ENCODE measurements at regions not wholly inside any gene's neighbourhood (a gene's known extent, or its start where the extent isn't known, plus 50 kb on each side); places are given as distances from the start of the nearest gene placed in this dataset.

- Histone ChIP-seq H3K36me3 (ENCODE audit: insufficient read depth, low read length) (no peaks in the 10 kb centered on the region), H3K4me3 (ENCODE audit: low read depth in 1 of 2, low read length in 2 of 2) (no peak overlapping the region), H3K4me1 (ENCODE audit: insufficient read depth, low read length) (no peaks in the 10 kb centered on the region), H3K9me3 (ENCODE audit: low read length) (no peaks in the 10 kb centered on the region), H3K27me3 (ENCODE audit: control insufficient read depth in 1 of 2, insufficient read depth in 2 of 2, low read length in 2 of 2) (no peaks in the 10 kb centered on the region), H3K9ac (ENCODE audit: low read length) (no peak overlapping the region), H3K27ac (ENCODE audit: low read depth, low read length) (no peak overlapping the region)
Observed at GRCh38 chr12:40618636-40619035, 73.6 kb upstream of the CNTN1 start.

GRCh38 chr12:40620564-40621019, 71.6 kb upstream of the CNTN1 start:
- Histone ChIP-seq H3K4me3 (ENCODE audit: low read depth in 1 of 2, low read length in 2 of 2) (no peak overlapping the region), H3K9ac (ENCODE audit: low read length) (no peak overlapping the region), H3K9me3 (ENCODE audit: low read length) (no peaks in the 10 kb centered on the region), H3K4me1 (ENCODE audit: insufficient read depth, low read length) (no peaks in the 10 kb centered on the region), H3K27me3 (ENCODE audit: control insufficient read depth in 1 of 2, insufficient read depth in 2 of 2, low read length in 2 of 2) (no peaks in the 10 kb centered on the region), H3K27ac (ENCODE audit: low read depth, low read length) (no peak overlapping the region), H3K36me3 (ENCODE audit: insufficient read depth, low read length) (no peaks in the 10 kb centered on the region)

GRCh38 chr12:40622246-40622838, 69.9 kb upstream of the CNTN1 start:
- Histone ChIP-seq H3K27ac (ENCODE audit: low read depth, low read length) (no peak overlapping the region), H3K9ac (ENCODE audit: low read length) (no peak overlapping the region), H3K4me1 (ENCODE audit: insufficient read depth, low read length) (no peaks in the 10 kb centered on the region)

GRCh38 chr12:40632171-40632570, 60.1 kb upstream of the CNTN1 start:
- no peaks in the 10 kb centered on the region for H3K9me3 ChIP-seq (ENCODE audit: low read length)
- H3K27ac ChIP-seq (ENCODE audit: low read depth, low read length): no peak overlapping the region
- H3K9ac ChIP-seq (ENCODE audit: low read length): no peak overlapping the region
- no peaks in the 10 kb centered on the region for H3K27me3 ChIP-seq (ENCODE audit: control insufficient read depth in 1 of 2, insufficient read depth in 2 of 2, low read length in 2 of 2)
- no peak overlapping the region for H3K4me3 ChIP-seq (ENCODE audit: low read depth in 1 of 2, low read length in 2 of 2)
- no peaks in the 10 kb centered on the region for H3K4me1 ChIP-seq (ENCODE audit: insufficient read depth, low read length)
- H3K36me3 ChIP-seq (ENCODE audit: insufficient read depth, low read length): no peaks in the 10 kb centered on the region

More at GRCh38 chr12:40622246-40622838, 69.9 kb upstream of the CNTN1 start:
- Histone ChIP-seq H3K9me3 (ENCODE audit: low read length) (no peaks in the 10 kb centered on the region), H3K36me3 (ENCODE audit: insufficient read depth, low read length) (no peaks in the 10 kb centered on the region), H3K27me3 (ENCODE audit: control insufficient read depth in 1 of 2, insufficient read depth in 2 of 2, low read length in 2 of 2) (no peaks in the 10 kb centered on the region), H3K4me3 (ENCODE audit: low read depth in 1 of 2, low read length in 2 of 2) (no peak overlapping the region)

- Histone ChIP-seq H3K9ac (ENCODE audit: low read length) (no peak overlapping the region), H3K27ac (ENCODE audit: low read depth, low read length) (no peak overlapping the region), H3K36me3 (ENCODE audit: insufficient read depth, low read length) (no peaks in the 10 kb centered on the region), H3K27me3 (ENCODE audit: control insufficient read depth in 1 of 2, insufficient read depth in 2 of 2, low read length in 2 of 2) (no peaks in the 10 kb centered on the region), H3K4me3 (ENCODE audit: low read depth in 1 of 2, low read length in 2 of 2) (no peak overlapping the region), H3K9me3 (ENCODE audit: low read length) (no peaks in the 10 kb centered on the region), H3K4me1 (ENCODE audit: insufficient read depth, low read length) (no peaks in the 10 kb centered on the region)
Observed at GRCh38 chr12:40632933-40633332, 59.3 kb upstream of the CNTN1 start.

- H3K27ac ChIP-seq (ENCODE audit: low read depth, low read length): no peak overlapping the region
- H3K4me3 ChIP-seq (ENCODE audit: low read depth in 1 of 2, low read length in 2 of 2): no peak overlapping the region
- no peaks in the 10 kb centered on the region for H3K36me3 ChIP-seq (ENCODE audit: insufficient read depth, low read length)
- no peaks in the 10 kb centered on the region for H3K9me3 ChIP-seq (ENCODE audit: low read length)
- no peak overlapping the region for H3K9ac ChIP-seq (ENCODE audit: low read length)
- H3K4me1 ChIP-seq (ENCODE audit: insufficient read depth, low read length): no peaks in the 10 kb centered on the region
- H3K27me3 ChIP-seq (ENCODE audit: control insufficient read depth in 1 of 2, insufficient read depth in 2 of 2, low read length in 2 of 2): no peaks in the 10 kb centered on the region
Observed at GRCh38 chr12:40634517-40635131, 57.6 kb upstream of the CNTN1 start.

GRCh38 chr12:40635141-40635731, 57.0 kb upstream of the CNTN1 start:
- H3K36me3 ChIP-seq (ENCODE audit: insufficient read depth, low read length): no peaks in the 10 kb centered on the region
- H3K27me3 ChIP-seq (ENCODE audit: control insufficient read depth in 1 of 2, insufficient read depth in 2 of 2, low read length in 2 of 2): no peaks in the 10 kb centered on the region
- no peak overlapping the region for H3K9ac ChIP-seq (ENCODE audit: low read length)
- no peaks in the 10 kb centered on the region for H3K9me3 ChIP-seq (ENCODE audit: low read length)
- H3K4me1 ChIP-seq (ENCODE audit: insufficient read depth, low read length): no peaks in the 10 kb centered on the region
- no peak overlapping the region for H3K4me3 ChIP-seq (ENCODE audit: low read depth in 1 of 2, low read length in 2 of 2)
- H3K27ac ChIP-seq (ENCODE audit: low read depth, low read length): no peak overlapping the region
